Activated naive CD8-positive, alpha-beta T cell treated with anti-CD3 and anti-CD28 coated beads, Interleukin-2, amount 50 U/mL, for 24 hours (primary cell): ENCODE measurements at regions not wholly inside any gene's neighbourhood (a gene's known extent, or its start where the extent isn't known, plus 50 kb on each side); places are given as distances from the start of the nearest gene placed in this dataset.

Experiments used
- ATAC-seq: fragments of 150-1000 bp; cut with Tn5 transposase; one replicate; pipeline ENCODE4 v1.10.0; 2021
- DNase-seq: peaks from one replicate; pipeline ENCODE4 v3.0.0; 2021
- H3K27ac Mint-ChIP-seq: one replicate; pipeline ENCODE4 v1.8.0; 2021; ENCODE audit warnings: mild to moderate bottlenecking, mixed read lengths
- H3K27me3 Mint-ChIP-seq: one replicate; pipeline ENCODE4 v1.8.0; 2021; ENCODE audit warnings: mixed read lengths
- H3K36me3 Mint-ChIP-seq: one replicate; pipeline ENCODE4 v1.8.0; 2021; ENCODE audit warnings: low read depth, mixed read lengths
- H3K4me1 Mint-ChIP-seq: one replicate; pipeline ENCODE4 v1.8.0; 2021; ENCODE audit warnings: mixed read lengths
- H3K4me3 Mint-ChIP-seq: one replicate; pipeline ENCODE4 v1.8.0; 2021; ENCODE audit warnings: mild to moderate bottlenecking, moderate library complexity, mixed read lengths
- H3K9me3 Mint-ChIP-seq: one replicate; pipeline ENCODE4 v1.8.0; 2021; ENCODE audit warnings: mixed read lengths

- ATAC-seq: no peak
- H3K4me3 Mint-ChIP-seq: no peak overlapping the region
- H3K27me3 Mint-ChIP-seq: no peaks in the 10 kb centered on the region
- H3K36me3 Mint-ChIP-seq: no peaks in the 10 kb centered on the region
- H3K9me3 Mint-ChIP-seq: no peaks in the 10 kb centered on the region
- H3K27ac Mint-ChIP-seq: no peak overlapping the region
- no peak for DNase-seq
- H3K4me1 Mint-ChIP-seq: no peaks in the 10 kb centered on the region
Observed at GRCh38 chr7:18414885-18415284, 80.7 kb upstream of the HDAC9 start.

GRCh38 chr7:18416988-18417387 is 78.6 kb upstream of the HDAC9 start:
- ATAC-seq (no peak), DNase-seq (no peak)
- H3K36me3 Mint-ChIP-seq: no peaks in the 10 kb centered on the region
- H3K9me3 Mint-ChIP-seq: no peaks in the 10 kb centered on the region
- no peaks in the 10 kb centered on the region for H3K4me1 Mint-ChIP-seq
- no peak overlapping the region for H3K27ac Mint-ChIP-seq
- H3K4me3 Mint-ChIP-seq: no peak overlapping the region
- no peaks in the 10 kb centered on the region for H3K27me3 Mint-ChIP-seq

- Mint-ChIP-seq H3K36me3 (no peaks in the 10 kb centered on the region), H3K27me3 (no peaks in the 10 kb centered on the region), H3K4me1 (no peaks in the 10 kb centered on the region), H3K27ac (no peak overlapping the region), H3K4me3 (no peak overlapping the region), H3K9me3 (no peaks in the 10 kb centered on the region)
- no peak for DNase-seq
- ATAC-seq: no peak
Observed at GRCh38 chr7:18419456-18419855, 76.1 kb upstream of the HDAC9 start.

GRCh38 chr7:18420108-18420507 is 75.4 kb upstream of the HDAC9 start:
- ATAC-seq (no peak), DNase-seq (no peak)
- Mint-ChIP-seq H3K4me3 (no peak overlapping the region), H3K27me3 (no peaks in the 10 kb centered on the region), H3K36me3 (no peaks in the 10 kb centered on the region), H3K9me3 (no peaks in the 10 kb centered on the region), H3K27ac (no peak overlapping the region), H3K4me1 (no peaks in the 10 kb centered on the region)

- no peaks in the 10 kb centered on the region for H3K4me1 Mint-ChIP-seq
- no peaks in the 10 kb centered on the region for H3K27me3 Mint-ChIP-seq
- ATAC-seq (no peak), DNase-seq (no peak)
- no peaks in the 10 kb centered on the region for H3K36me3 Mint-ChIP-seq
- no peak overlapping the region for H3K27ac Mint-ChIP-seq
- H3K9me3 Mint-ChIP-seq: no peaks in the 10 kb centered on the region
- H3K4me3 Mint-ChIP-seq: no peak overlapping the region
Observed at GRCh38 chr7:18420748-18421147, 74.8 kb upstream of the HDAC9 start.

- no peak for ATAC-seq
- no peak overlapping the region for H3K27ac Mint-ChIP-seq
Observed at GRCh38 chr7:18421297-18422002, 74.1 kb upstream of the HDAC9 start.

GRCh38 chr7:18425227-18425626 is 70.3 kb upstream of the HDAC9 start:
- no peak overlapping the region for H3K27ac Mint-ChIP-seq
- H3K36me3 Mint-ChIP-seq: no peaks in the 10 kb centered on the region
- DNase-seq: no peak
- no peak for ATAC-seq
- no peaks in the 10 kb centered on the region for H3K27me3 Mint-ChIP-seq
- H3K9me3 Mint-ChIP-seq: no peaks in the 10 kb centered on the region
- H3K4me3 Mint-ChIP-seq: no peak overlapping the region
- H3K4me1 Mint-ChIP-seq: no peaks in the 10 kb centered on the region

More at GRCh38 chr7:18421297-18422002, 74.1 kb upstream of the HDAC9 start:
- Mint-ChIP-seq H3K4me3 (no peak overlapping the region), H3K36me3 (no peaks in the 10 kb centered on the region), H3K27me3 (no peaks in the 10 kb centered on the region), H3K4me1 (no peaks in the 10 kb centered on the region), H3K9me3 (no peaks in the 10 kb centered on the region)
- DNase-seq: no peak

GRCh38 chr7:18425838-18426445 is 69.6 kb upstream of the HDAC9 start:
- no peaks in the 10 kb centered on the region for H3K4me1 Mint-ChIP-seq

GRCh38 chr7:18426564-18427226 is 68.9 kb upstream of the HDAC9 start:
- Mint-ChIP-seq H3K27ac (no peak overlapping the region), H3K27me3 (no peaks in the 10 kb centered on the region), H3K36me3 (no peaks in the 10 kb centered on the region), H3K4me1 (no peaks in the 10 kb centered on the region), H3K4me3 (no peak overlapping the region), H3K9me3 (no peaks in the 10 kb centered on the region)
- no peak for DNase-seq
- no peak for ATAC-seq

More at GRCh38 chr7:18425838-18426445, 69.6 kb upstream of the HDAC9 start:
- Mint-ChIP-seq H3K9me3 (no peaks in the 10 kb centered on the region), H3K36me3 (no peaks in the 10 kb centered on the region), H3K27ac (no peak overlapping the region), H3K27me3 (no peaks in the 10 kb centered on the region), H3K4me3 (no peak overlapping the region)
- DNase-seq: no peak
- ATAC-seq: no peak

- Mint-ChIP-seq H3K27ac (no peak overlapping the region), H3K4me1 (no peaks in the 10 kb centered on the region), H3K27me3 (no peaks in the 10 kb centered on the region), H3K9me3 (no peaks in the 10 kb centered on the region), H3K36me3 (no peaks in the 10 kb centered on the region), H3K4me3 (no peak overlapping the region)
- DNase-seq (no peak), ATAC-seq (no peak)
Observed at GRCh38 chr7:18429547-18429946, 66.0 kb upstream of the HDAC9 start.

GRCh38 chr7:18430810-18431209 is 64.7 kb upstream of the HDAC9 start:
- no peaks in the 10 kb centered on the region for H3K27me3 Mint-ChIP-seq
- H3K9me3 Mint-ChIP-seq: no peaks in the 10 kb centered on the region
- no peaks in the 10 kb centered on the region for H3K4me1 Mint-ChIP-seq
- no peaks in the 10 kb centered on the region for H3K36me3 Mint-ChIP-seq
- no peak overlapping the region for H3K4me3 Mint-ChIP-seq
- DNase-seq: no peak
- H3K27ac Mint-ChIP-seq: no peak overlapping the region
- no peak for ATAC-seq

- H3K27me3 Mint-ChIP-seq: no peaks in the 10 kb centered on the region
- H3K4me3 Mint-ChIP-seq: no peak overlapping the region
- H3K9me3 Mint-ChIP-seq: no peaks in the 10 kb centered on the region
- no peaks in the 10 kb centered on the region for H3K36me3 Mint-ChIP-seq
- no peaks in the 10 kb centered on the region for H3K4me1 Mint-ChIP-seq
- no peak overlapping the region for H3K27ac Mint-ChIP-seq
- no peak for DNase-seq
- ATAC-seq: no peak
Observed at GRCh38 chr7:18434171-18434570, 61.4 kb upstream of the HDAC9 start.

GRCh38 chr7:18437101-18437500 is 58.4 kb upstream of the HDAC9 start:
- DNase-seq (no peak), ATAC-seq (no peak)
- Mint-ChIP-seq H3K4me3 (no peak overlapping the region), H3K27me3 (no peaks in the 10 kb centered on the region), H3K9me3 (no peaks in the 10 kb centered on the region), H3K27ac (no peak overlapping the region), H3K4me1 (no peaks in the 10 kb centered on the region), H3K36me3 (no peaks in the 10 kb centered on the region)

GRCh38 chr7:18440934-18441333 is 54.6 kb upstream of the HDAC9 start:
- DNase-seq: no peak
- Mint-ChIP-seq H3K9me3 (no peaks in the 10 kb centered on the region), H3K4me3 (no peak overlapping the region), H3K36me3 (no peaks in the 10 kb centered on the region), H3K27ac (no peak overlapping the region), H3K27me3 (no peaks in the 10 kb centered on the region), H3K4me1 (no peaks in the 10 kb centered on the region)
- no peak for ATAC-seq

GRCh38 chr7:18444826-18445225 is 50.7 kb upstream of the HDAC9 start:
- no peak overlapping the region for H3K4me3 Mint-ChIP-seq
- no peak for DNase-seq
- ATAC-seq: no peak
- H3K9me3 Mint-ChIP-seq: no peaks in the 10 kb centered on the region
- H3K4me1 Mint-ChIP-seq: no peaks in the 10 kb centered on the region
- no peaks in the 10 kb centered on the region for H3K36me3 Mint-ChIP-seq
- no peak overlapping the region for H3K27ac Mint-ChIP-seq
- no peaks in the 10 kb centered on the region for H3K27me3 Mint-ChIP-seq
